HG03571 (cell line): ENCODE measurements at regions not wholly inside any gene's neighbourhood (a gene's known extent, or its start where the extent isn't known, plus 50 kb on each side); places are given as distances from the start of the nearest gene placed in this dataset.

Source experiments
- ATAC-seq: cut with Tn5 transposase; IDR thresholded peaks from one replicate; pipeline ENCODE4 v1.9.1; 2021; ENCODE audit not compliant: unreplicated experiment

GRCh38 chrY:8390310-8390709 is 947.0 kb upstream of the TSPY4 start:
- no peak for ATAC-seq

- no peak for ATAC-seq
Measured at GRCh38 chrY:8393246-8393645, 944.0 kb upstream of the TSPY4 start.

- ATAC-seq = no peak
Measured at GRCh38 chrY:8422906-8423305, 914.4 kb upstream of the TSPY4 start.

- ATAC-seq = no peak
Measured at GRCh38 chrY:8426433-8426832, 910.8 kb upstream of the TSPY4 start.

GRCh38 chrY:8437510-8437909 is 899.8 kb upstream of the TSPY4 start:
- no peak for ATAC-seq

- ATAC-seq = no peak
Measured at GRCh38 chrY:8442097-8442496, 895.2 kb upstream of the TSPY4 start.

GRCh38 chrY:8452963-8453362 is 884.3 kb upstream of the TSPY4 start:
- no peak for ATAC-seq

GRCh38 chrY:8466813-8467212 is 870.5 kb upstream of the TSPY4 start:
- no peak for ATAC-seq

GRCh38 chrY:8470249-8470648 is 867.0 kb upstream of the TSPY4 start:
- no peak for ATAC-seq

GRCh38 chrY:8479141-8479540 is 858.1 kb upstream of the TSPY4 start:
- no peak for ATAC-seq

GRCh38 chrY:8488955-8489354 is 848.3 kb upstream of the TSPY4 start:
- ATAC-seq = no peak

GRCh38 chrY:8489880-8490630 is 847.2 kb upstream of the TSPY4 start:
- no peak for ATAC-seq

GRCh38 chrY:8494396-8494795 is 842.9 kb upstream of the TSPY4 start:
- no peak for ATAC-seq

- ATAC-seq = no peak
Measured at GRCh38 chrY:8495243-8495642, 842.0 kb upstream of the TSPY4 start.

GRCh38 chrY:8500888-8501287 is 836.4 kb upstream of the TSPY4 start:
- no peak for ATAC-seq

GRCh38 chrY:8533468-8533867 is 803.8 kb upstream of the TSPY4 start:
- no peak for ATAC-seq

GRCh38 chrY:8535704-8536103 is 801.6 kb upstream of the TSPY4 start:
- peak; percentile 96 for ATAC-seq

GRCh38 chrY:8536277-8536676 is 801.0 kb upstream of the TSPY4 start:
- no peak for ATAC-seq

GRCh38 chrY:8541306-8541705 is 796.0 kb upstream of the TSPY4 start:
- no peak for ATAC-seq

GRCh38 chrY:8544715-8545114 is 792.5 kb upstream of the TSPY4 start:
- ATAC-seq = peak; percentile 86

- no peak for ATAC-seq
Measured at GRCh38 chrY:8547931-8548330, 789.3 kb upstream of the TSPY4 start.

GRCh38 chrY:8551323-8551722 is 785.9 kb upstream of the TSPY4 start:
- ATAC-seq = no peak

GRCh38 chrY:8552168-8552805 is 785.0 kb upstream of the TSPY4 start:
- ATAC-seq = no peak
